ENCODE measurements at regions not wholly inside any gene's neighbourhood (a gene's known extent, or its start where the extent isn't known, plus 50 kb on each side); places are given as distances from the start of the nearest gene placed in this dataset.

DNA sequence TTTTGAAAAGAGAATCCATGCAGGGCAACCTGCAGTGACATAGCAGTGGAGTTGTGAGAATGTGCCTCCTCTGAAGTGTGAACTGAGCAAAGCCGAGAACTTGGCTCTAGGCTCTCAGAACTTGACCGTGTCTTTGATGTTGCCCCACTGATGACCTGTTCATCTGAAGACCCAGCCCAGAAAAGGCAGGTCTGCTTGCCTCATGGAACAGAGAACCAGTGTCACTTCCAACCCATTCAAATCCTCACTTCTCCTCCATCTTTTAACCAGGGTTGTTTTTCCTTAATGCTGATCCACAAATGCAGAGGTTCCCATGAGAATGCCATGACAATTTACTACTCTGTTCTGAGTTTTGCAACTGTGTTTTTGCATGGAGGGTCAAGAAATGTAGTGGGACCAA is 155.4 kb downstream of the MED10 start:
- Histone ChIP-seq H3K4me3 (ENCODE audit: low read depth in 1 of 5, low read length in 5 of 5) (no peak overlapping the region), H3K4me1 (ENCODE audit: control insufficient read depth in 5 of 5, insufficient read depth in 5 of 5, low read length in 5 of 5) (no peaks in the 10 kb centered on the region), H3K9me3 (ENCODE audit: control insufficient read depth in 5 of 5, low read length in 5 of 5) (peaks cover 0 to 5% (median 3%) of the 10 kb centered on the region in 5 donors), H3K9ac (ENCODE audit: low read length in 5 of 5) (no peak overlapping the region), H3K27ac (ENCODE audit: low read depth, low read length) (no peak overlapping the region), H3K36me3 (ENCODE audit: control insufficient read depth in 5 of 5, insufficient read depth in 5 of 5, low read length in 5 of 5) (no peaks in the 10 kb centered on the region), H3K27me3 (ENCODE audit: control insufficient read depth in 5 of 5, insufficient read depth in 4 of 5, low read length in 5 of 5) (peaks cover 0 to 3% (median 0%) of the 10 kb centered on the region in 5 donors)

DNA sequence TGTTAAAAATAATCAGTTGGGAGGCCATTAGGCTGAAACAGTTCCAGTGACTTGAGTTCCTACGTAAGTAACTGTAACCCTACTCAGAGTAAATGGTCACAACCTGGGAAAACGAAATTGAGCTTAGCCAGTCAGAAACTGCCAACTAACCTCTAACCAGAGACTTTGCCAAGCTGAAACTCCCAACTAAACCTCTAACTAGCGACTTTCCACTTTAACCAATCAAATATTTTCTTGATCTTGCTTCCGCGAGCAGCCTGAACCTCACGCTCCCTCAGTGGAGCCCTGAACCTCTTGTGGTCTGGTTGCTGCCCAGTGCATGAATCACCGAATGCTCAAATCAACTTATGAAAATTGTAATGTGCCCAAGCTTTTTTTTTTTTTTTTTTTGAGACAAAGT is 156.2 kb downstream of the MED10 start:
- no peak overlapping the region for H3K27ac ChIP-seq (ENCODE audit: low read depth, low read length)
- H3K9ac ChIP-seq (ENCODE audit: low read length in 5 of 5), result no peak overlapping the region
- H3K27me3 ChIP-seq (ENCODE audit: control insufficient read depth in 5 of 5, insufficient read depth in 4 of 5, low read length in 5 of 5), result peaks cover 0 to 3% (median 0%) of the 10 kb centered on the region in 5 donors
- no peaks in the 10 kb centered on the region for H3K4me1 ChIP-seq (ENCODE audit: control insufficient read depth in 5 of 5, insufficient read depth in 5 of 5, low read length in 5 of 5)
- H3K4me3 ChIP-seq (ENCODE audit: low read depth in 1 of 5, low read length in 5 of 5), result no peak overlapping the region
- H3K9me3 ChIP-seq (ENCODE audit: control insufficient read depth in 5 of 5, low read length in 5 of 5), result peaks cover 0 to 5% (median 5%) of the 10 kb centered on the region in 5 donors
- no peaks in the 10 kb centered on the region for H3K36me3 ChIP-seq (ENCODE audit: control insufficient read depth in 5 of 5, insufficient read depth in 5 of 5, low read length in 5 of 5)

DNA sequence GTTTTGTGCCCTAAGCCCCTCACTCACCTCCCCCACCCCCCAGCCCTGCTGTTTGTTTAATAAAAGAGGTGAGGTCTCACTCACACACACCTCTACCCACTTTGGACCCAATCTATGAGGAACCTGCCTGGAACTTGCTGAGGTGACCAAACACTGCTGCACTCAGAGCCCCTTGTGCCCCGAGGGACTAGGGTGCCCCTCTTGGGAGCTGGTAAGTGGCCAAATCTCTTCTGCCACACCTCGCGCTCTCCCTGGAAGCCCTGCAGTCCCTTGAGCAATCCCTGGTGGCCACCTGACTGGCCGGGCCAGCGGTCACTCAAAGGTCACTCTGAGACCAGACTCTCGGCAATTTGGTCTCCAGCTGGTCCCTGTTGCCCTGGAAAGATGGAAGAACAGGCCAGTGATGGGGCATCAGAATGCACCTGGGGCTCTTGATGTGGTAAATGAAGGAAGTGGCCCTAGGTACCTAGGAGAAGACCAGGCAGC is 157.2 kb downstream of the MED10 start:
- H3K27me3 ChIP-seq (ENCODE audit: control insufficient read depth in 5 of 5, insufficient read depth in 4 of 5, low read length in 5 of 5), result peaks cover 0 to 3% (median 0%) of the 10 kb centered on the region in 5 donors
- H3K27ac ChIP-seq (ENCODE audit: low read depth, low read length), result no peak overlapping the region
- H3K9ac ChIP-seq (ENCODE audit: low read length in 5 of 5), result no peak overlapping the region
- no peaks in the 10 kb centered on the region for H3K36me3 ChIP-seq (ENCODE audit: control insufficient read depth in 5 of 5, insufficient read depth in 5 of 5, low read length in 5 of 5)
- H3K9me3 ChIP-seq (ENCODE audit: control insufficient read depth in 5 of 5, low read length in 5 of 5), result peaks cover 0 to 5% (median 5%) of the 10 kb centered on the region in 5 donors
- no peaks in the 10 kb centered on the region for H3K4me1 ChIP-seq (ENCODE audit: control insufficient read depth in 5 of 5, insufficient read depth in 5 of 5, low read length in 5 of 5)
- no peak overlapping the region for H3K4me3 ChIP-seq (ENCODE audit: low read depth in 1 of 5, low read length in 5 of 5)

DNA sequence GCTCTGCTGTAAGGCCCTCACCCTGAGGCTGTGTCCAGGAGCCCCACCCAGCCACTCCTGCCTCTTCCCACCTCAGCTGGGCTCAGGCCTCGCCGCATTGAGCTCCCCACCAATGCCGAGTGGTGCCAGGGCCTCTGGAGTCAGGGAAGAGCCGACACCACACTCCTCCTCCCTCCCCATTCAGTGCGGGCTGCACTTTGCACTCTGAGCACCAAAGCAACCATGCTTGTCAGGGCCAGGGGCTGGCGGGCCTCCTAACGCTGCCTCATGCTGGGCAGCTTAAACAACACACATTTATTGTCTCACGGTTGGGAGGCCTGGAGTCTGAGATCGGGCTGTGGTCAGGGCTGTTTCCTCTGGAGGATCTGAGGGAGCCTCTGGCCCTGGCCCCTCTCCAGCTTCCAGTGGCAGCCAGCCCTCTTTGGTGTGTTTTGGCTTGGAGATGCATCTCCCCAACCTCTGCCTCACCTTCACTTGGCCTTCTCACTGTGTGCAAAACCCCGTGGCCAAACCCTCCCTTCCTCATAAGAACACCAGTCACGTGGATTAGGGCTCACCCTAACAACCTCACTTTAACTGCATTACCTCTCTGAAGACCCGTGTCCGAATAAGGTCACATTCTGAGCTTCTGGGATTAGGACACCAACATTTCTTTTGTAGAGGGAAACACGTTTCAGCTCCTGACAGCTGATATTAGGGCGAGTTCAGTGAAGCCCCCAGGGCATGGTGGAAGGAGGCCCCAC is 157.8 kb downstream of the MED10 start:
- H3K4me3 ChIP-seq (ENCODE audit: low read depth in 1 of 5, low read length in 5 of 5), result no peak overlapping the region
- no peak overlapping the region for H3K27ac ChIP-seq (ENCODE audit: low read depth, low read length)
- no peak overlapping the region for H3K9ac ChIP-seq (ENCODE audit: low read length in 5 of 5)
- peaks cover 0 to 8% (median 5%) of the 10 kb centered on the region in 5 donors for H3K9me3 ChIP-seq (ENCODE audit: control insufficient read depth in 5 of 5, low read length in 5 of 5)
- no peaks in the 10 kb centered on the region for H3K4me1 ChIP-seq (ENCODE audit: control insufficient read depth in 5 of 5, insufficient read depth in 5 of 5, low read length in 5 of 5)
- H3K36me3 ChIP-seq (ENCODE audit: control insufficient read depth in 5 of 5, insufficient read depth in 5 of 5, low read length in 5 of 5), result no peaks in the 10 kb centered on the region
- H3K27me3 ChIP-seq (ENCODE audit: control insufficient read depth in 5 of 5, insufficient read depth in 4 of 5, low read length in 5 of 5), result peaks cover 0 to 3% (median 0%) of the 10 kb centered on the region in 5 donors

DNA sequence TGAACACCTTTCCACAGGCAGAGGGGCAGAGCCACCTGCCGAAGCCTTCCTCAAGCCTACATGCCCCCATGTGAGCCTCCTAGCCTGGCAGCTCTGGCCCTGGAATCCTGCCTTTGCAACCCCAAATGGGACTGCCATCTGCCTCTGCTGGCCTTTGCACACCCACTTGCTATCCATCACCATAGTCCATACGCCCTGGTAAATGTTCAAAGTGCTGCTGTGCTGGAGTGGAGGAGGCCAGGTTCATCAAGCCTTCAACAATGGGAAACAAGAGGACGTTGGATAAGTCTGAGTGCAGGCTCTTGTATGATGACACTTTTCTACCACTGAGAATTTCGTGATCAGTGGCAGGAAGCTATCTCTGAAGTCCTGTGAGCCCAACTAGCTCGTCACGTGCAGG is 159.8 kb downstream of the MED10 start:
- no peaks in the 10 kb centered on the region for H3K4me1 ChIP-seq (ENCODE audit: control insufficient read depth in 5 of 5, insufficient read depth in 5 of 5, low read length in 5 of 5)
- H3K27ac ChIP-seq (ENCODE audit: low read depth, low read length), result no peak overlapping the region
- H3K9me3 ChIP-seq (ENCODE audit: control insufficient read depth in 5 of 5, low read length in 5 of 5), result peaks cover 0 to 8% (median 0%) of the 10 kb centered on the region in 5 donors
- H3K36me3 ChIP-seq (ENCODE audit: control insufficient read depth in 5 of 5, insufficient read depth in 5 of 5, low read length in 5 of 5), result no peaks in the 10 kb centered on the region
- H3K4me3 ChIP-seq (ENCODE audit: low read depth in 1 of 5, low read length in 5 of 5), result no peak overlapping the region
- no peak overlapping the region for H3K9ac ChIP-seq (ENCODE audit: low read length in 5 of 5)
- H3K27me3 ChIP-seq (ENCODE audit: control insufficient read depth in 5 of 5, insufficient read depth in 4 of 5, low read length in 5 of 5), result peaks cover 0 to 3% (median 0%) of the 10 kb centered on the region in 5 donors

DNA sequence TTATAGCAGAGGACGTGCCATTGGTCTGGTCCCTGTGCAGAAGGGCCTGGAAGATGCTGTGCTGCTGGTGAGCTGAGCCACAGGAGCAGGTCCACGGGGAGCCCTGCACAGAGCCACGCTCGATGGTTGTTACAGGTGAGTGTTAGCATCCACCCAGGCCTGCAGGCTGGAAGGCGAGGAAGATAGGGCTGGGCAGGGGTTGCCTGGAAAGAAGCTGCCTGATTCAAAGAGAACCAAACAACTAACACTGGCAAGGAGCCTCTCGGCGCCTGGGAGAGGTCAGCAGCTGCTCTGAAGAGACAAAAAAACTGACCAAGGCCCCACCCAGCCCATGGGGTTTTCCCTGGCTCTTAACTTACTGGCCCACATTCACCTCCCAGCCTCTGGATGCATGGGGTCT is 160.2 kb downstream of the MED10 start:
- H3K27ac ChIP-seq (ENCODE audit: low read depth, low read length), result no peak overlapping the region
- H3K9ac ChIP-seq (ENCODE audit: low read length in 5 of 5), result no peak overlapping the region
- no peaks in the 10 kb centered on the region for H3K4me1 ChIP-seq (ENCODE audit: control insufficient read depth in 5 of 5, insufficient read depth in 5 of 5, low read length in 5 of 5)
- H3K9me3 ChIP-seq (ENCODE audit: control insufficient read depth in 5 of 5, low read length in 5 of 5), result peaks cover 0 to 8% (median 0%) of the 10 kb centered on the region in 5 donors
- no peaks in the 10 kb centered on the region for H3K36me3 ChIP-seq (ENCODE audit: control insufficient read depth in 5 of 5, insufficient read depth in 5 of 5, low read length in 5 of 5)
- no peak overlapping the region for H3K4me3 ChIP-seq (ENCODE audit: low read depth in 1 of 5, low read length in 5 of 5)
- H3K27me3 ChIP-seq (ENCODE audit: control insufficient read depth in 5 of 5, insufficient read depth in 4 of 5, low read length in 5 of 5), result peaks cover 0 to 3% (median 0%) of the 10 kb centered on the region in 5 donors

DNA sequence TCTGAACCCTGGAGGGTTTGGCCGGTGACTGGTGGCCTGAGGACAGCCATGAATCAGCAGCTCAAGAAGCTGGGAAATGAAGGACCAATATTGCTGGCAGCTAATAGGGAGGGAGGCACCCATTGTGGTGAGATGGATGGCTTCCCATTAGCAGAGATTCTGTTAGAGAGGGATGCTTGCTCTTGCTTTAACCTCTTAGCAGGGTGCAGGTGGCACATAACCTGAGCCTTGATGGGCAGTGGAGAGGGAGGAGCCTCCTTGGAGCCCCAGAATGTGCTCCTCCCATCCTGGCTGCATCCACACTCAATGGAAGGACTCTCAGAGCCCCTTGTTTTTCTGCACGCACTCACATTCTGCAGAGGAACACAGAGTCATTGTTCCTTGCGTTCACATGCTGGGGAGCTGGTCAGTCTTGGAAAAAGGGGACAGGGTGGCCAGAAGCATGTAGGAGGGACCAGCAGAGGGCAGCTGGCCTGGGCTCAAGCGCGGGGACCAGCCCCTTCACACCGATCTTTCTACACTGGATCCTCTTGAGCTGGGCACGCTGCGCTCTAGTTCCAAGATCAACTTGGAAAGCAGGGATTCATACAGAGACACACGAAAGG is 161.8 kb downstream of the MED10 start:
- no peaks in the 10 kb centered on the region for H3K36me3 ChIP-seq (ENCODE audit: control insufficient read depth in 5 of 5, insufficient read depth in 5 of 5, low read length in 5 of 5)
- no peak overlapping the region for H3K9ac ChIP-seq (ENCODE audit: low read length in 5 of 5)
- H3K27me3 ChIP-seq (ENCODE audit: control insufficient read depth in 5 of 5, insufficient read depth in 4 of 5, low read length in 5 of 5), result peaks cover 0 to 3% (median 0%) of the 10 kb centered on the region in 5 donors
- H3K4me1 ChIP-seq (ENCODE audit: control insufficient read depth in 5 of 5, insufficient read depth in 5 of 5, low read length in 5 of 5), result no peaks in the 10 kb centered on the region
- H3K9me3 ChIP-seq (ENCODE audit: control insufficient read depth in 5 of 5, low read length in 5 of 5), result peaks cover 0 to 8% (median 7%) of the 10 kb centered on the region in 5 donors
- no peak overlapping the region for H3K4me3 ChIP-seq (ENCODE audit: low read depth in 1 of 5, low read length in 5 of 5)
- H3K27ac ChIP-seq (ENCODE audit: low read depth, low read length), result no peak overlapping the region

DNA sequence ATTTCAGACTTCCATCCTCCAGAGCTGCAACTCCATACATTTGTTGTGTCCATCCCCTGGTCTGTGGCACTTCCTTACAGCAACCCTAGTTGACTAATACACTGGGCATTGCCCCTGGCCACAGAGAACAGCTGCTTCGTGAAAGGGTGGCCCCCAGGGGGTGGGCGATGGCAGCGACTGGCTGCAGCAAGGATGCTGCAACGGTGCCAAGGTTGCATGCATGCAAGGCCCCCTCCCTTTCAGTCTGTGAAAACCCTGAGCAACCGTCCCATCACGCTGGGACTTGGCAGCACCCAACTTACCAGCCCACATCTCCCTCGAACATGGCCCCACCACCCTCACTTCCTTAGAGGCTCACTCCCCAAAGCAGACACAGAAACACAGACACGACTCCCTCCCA is 162.5 kb downstream of the MED10 start:
- H3K27me3 ChIP-seq (ENCODE audit: control insufficient read depth in 5 of 5, insufficient read depth in 4 of 5, low read length in 5 of 5), result peaks cover 0 to 3% (median 0%) of the 10 kb centered on the region in 5 donors
- peaks cover 0 to 8% (median 7%) of the 10 kb centered on the region in 5 donors for H3K9me3 ChIP-seq (ENCODE audit: control insufficient read depth in 5 of 5, low read length in 5 of 5)
- no peaks in the 10 kb centered on the region for H3K4me1 ChIP-seq (ENCODE audit: control insufficient read depth in 5 of 5, insufficient read depth in 5 of 5, low read length in 5 of 5)
- no peak overlapping the region for H3K4me3 ChIP-seq (ENCODE audit: low read depth in 1 of 5, low read length in 5 of 5)
- H3K27ac ChIP-seq (ENCODE audit: low read depth, low read length), result no peak overlapping the region
- H3K9ac ChIP-seq (ENCODE audit: low read length in 5 of 5), result no peak overlapping the region
- H3K36me3 ChIP-seq (ENCODE audit: control insufficient read depth in 5 of 5, insufficient read depth in 5 of 5, low read length in 5 of 5), result no peaks in the 10 kb centered on the region

DNA sequence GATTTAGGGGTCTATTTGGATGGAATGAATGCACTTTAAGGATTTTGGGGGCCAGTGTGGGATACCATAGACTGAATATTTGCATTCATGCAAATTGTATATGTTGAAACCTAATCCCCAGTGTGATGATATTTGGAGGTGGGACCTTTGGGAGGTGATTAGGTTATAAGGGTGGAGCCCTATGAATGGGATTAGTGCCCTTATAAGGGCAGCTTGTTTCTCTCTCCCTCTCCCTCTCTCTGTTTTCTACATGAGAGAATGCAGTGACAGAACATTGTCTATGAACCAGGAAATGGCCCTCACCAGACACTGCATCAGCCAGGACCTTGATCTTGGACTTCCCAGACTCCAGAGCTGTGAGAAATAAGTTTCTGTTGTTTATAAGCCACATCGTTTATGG is 166.1 kb downstream of the MED10 start:
- Histone ChIP-seq H3K27me3 (ENCODE audit: control insufficient read depth in 5 of 5, insufficient read depth in 4 of 5, low read length in 5 of 5) (no peaks in the 10 kb centered on the region), H3K9me3 (ENCODE audit: control insufficient read depth in 5 of 5, low read length in 5 of 5) (peaks cover 0 to 7% (median 3%) of the 10 kb centered on the region in 5 donors), H3K4me1 (ENCODE audit: control insufficient read depth in 5 of 5, insufficient read depth in 5 of 5, low read length in 5 of 5) (no peaks in the 10 kb centered on the region), H3K4me3 (ENCODE audit: low read depth in 1 of 5, low read length in 5 of 5) (no peak overlapping the region), H3K27ac (ENCODE audit: low read depth, low read length) (no peak overlapping the region), H3K36me3 (ENCODE audit: control insufficient read depth in 5 of 5, insufficient read depth in 5 of 5, low read length in 5 of 5) (no peaks in the 10 kb centered on the region), H3K9ac (ENCODE audit: low read length in 5 of 5) (no peak overlapping the region)

DNA sequence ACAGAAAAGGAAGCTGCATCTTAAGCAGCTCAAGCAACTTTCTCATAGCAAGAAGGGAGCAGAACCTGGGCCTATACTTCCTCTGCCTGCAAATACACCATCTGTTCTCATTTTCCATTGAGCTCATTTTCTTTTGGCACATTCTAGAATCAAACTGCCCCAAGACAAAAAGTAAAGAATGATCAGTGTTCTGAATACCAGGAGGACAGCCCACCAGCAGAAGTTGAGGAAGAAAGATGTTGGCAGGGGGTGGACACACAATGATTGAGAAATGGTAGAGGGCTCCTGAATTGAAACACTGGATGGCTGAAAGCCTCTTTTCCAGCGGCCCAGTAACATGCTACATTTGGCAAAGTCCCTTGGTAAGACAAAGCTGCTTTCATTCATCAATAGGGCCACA is 171.8 kb downstream of the MED10 start:
- Histone ChIP-seq H3K9me3 (ENCODE audit: control insufficient read depth in 5 of 5, low read length in 5 of 5) (no peaks in the 10 kb centered on the region), H3K9ac (ENCODE audit: low read length in 5 of 5) (no peak overlapping the region), H3K27me3 (ENCODE audit: control insufficient read depth in 5 of 5, insufficient read depth in 4 of 5, low read length in 5 of 5) (no peaks in the 10 kb centered on the region), H3K27ac (ENCODE audit: low read depth, low read length) (no peak overlapping the region), H3K4me1 (ENCODE audit: control insufficient read depth in 5 of 5, insufficient read depth in 5 of 5, low read length in 5 of 5) (no peaks in the 10 kb centered on the region), H3K36me3 (ENCODE audit: control insufficient read depth in 5 of 5, insufficient read depth in 5 of 5, low read length in 5 of 5) (no peaks in the 10 kb centered on the region), H3K4me3 (ENCODE audit: low read depth in 1 of 5, low read length in 5 of 5) (no peak overlapping the region)

Data from subcutaneous abdominal adipose tissue (tissue), 5 donors.